HG02943 (cell line): ENCODE measurements at regions not wholly inside any gene's neighbourhood (a gene's known extent, or its start where the extent isn't known, plus 50 kb on each side); places are given as distances from the start of the nearest gene placed in this dataset.
"Not testable (repeated sequence)": the region's sequence is repeated elsewhere in the genome, so short reads cannot be mapped to it uniquely, and the experiment has no call there.

Experiments used
- ATAC-seq: cut with Tn5 transposase; IDR thresholded peaks from one replicate; pipeline ENCODE4 v1.9.1; 2021; ENCODE audit warnings: mild to moderate bottlenecking, low read depth, moderate library complexity; ENCODE audit not compliant: unreplicated experiment

DNA sequence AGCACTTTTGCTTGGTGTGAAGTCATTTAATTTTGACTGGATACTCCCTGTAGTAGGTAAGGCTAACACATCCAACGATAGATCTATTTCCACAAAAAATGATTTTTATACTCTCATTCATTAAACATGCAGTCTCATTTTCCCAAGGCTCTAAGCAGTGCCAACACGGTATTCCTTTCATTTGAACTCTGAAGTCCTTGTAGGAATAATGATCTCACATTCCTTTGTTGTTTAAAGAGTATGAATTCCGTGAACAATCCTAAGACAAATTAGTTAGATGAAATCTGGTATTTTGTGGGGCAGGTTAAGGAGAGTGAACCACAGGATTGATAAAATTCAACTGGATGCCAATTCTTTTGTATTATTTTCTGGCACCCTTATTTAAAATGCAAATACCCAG lies 66.6 kb downstream of the LACC1 start:
- ATAC-seq: no peak

GRCh38 chr13:43947897-43948458 lies 68.3 kb downstream of the LACC1 start:
- ATAC-seq: no peak

DNA sequence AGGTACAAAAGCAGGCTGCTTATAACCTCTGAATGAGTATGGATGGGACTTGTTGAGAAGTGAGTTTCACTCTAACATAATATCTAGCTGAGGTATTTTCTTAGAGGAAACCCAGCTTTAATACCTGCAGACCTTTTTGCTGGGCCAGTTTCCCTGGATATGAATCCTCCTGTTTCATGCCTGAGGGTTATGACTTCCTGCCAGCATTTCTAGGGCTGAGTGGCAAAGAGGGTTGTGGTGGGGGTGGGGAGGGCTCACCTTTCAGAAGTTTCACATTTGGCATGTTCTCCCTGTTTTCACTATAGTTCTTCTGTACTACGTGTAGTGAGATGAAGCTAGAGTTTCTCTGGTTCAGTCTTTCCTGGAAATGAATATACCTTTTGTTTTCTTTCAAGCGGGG lies 73.7 kb downstream of the LACC1 start:
- ATAC-seq: no peak

GRCh38 chr13:43956975-43957374 lies 77.3 kb downstream of the LACC1 start:
- not testable (repeated sequence) for ATAC-seq

DNA sequence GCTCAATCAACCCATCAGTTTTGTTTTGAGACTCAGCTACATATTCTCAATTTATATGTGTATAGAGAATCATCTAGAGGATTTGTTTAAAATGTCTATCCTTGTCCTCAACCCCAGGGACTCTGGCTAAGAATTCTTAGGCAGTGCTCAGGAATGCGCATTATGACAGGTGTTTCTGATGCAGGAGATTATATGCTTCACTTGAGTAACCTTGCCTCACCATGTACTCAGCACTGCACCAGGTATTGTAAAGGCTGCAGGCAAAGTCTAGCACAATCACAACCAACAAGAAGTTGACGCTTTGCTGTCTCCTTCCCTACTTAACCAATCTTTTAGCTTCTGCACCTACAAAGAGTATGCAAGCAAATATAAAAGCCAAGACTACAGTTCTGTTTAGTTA lies 79.6 kb downstream of the LACC1 start:
- ATAC-seq: no peak

DNA sequence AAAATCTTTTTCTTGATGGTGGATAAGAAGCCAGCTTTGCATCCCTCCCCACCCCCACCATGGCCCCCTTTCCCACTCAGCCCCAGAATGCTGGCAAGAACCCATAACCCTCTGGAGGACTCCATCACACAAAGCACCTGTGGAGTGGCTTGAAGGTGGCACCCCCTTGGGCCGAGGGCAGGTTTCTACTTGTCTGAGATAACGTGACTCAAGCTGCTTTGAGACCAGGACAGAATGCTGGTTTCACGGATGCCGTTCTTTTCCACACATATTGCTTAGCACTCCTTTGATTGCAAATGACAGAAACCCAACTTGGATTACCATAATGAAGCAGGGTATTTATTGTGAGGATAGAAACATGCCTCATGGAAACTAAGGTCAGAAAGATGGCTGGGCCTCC lies 82.2 kb downstream of the LACC1 start:
- no peak for ATAC-seq

DNA sequence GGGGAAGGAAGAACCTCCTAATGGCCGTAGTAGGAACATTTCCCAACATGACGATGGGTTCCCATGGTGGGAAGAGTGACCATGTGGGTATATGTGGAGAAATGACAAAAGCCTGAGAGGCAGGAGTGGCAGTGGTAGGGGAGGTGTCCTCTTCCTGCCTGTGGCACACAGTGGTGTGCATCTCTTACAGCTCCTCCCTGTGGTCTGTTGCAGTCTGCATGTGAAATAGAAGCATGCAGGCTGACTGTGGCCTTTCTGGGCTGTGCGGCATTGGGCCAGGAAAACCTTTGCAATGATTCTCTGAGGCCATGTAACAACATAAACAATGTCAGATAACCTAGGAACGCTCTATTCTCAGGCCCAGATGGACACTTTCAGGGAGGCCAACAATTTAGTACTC lies 84.0 kb downstream of the LACC1 start:
- ATAC-seq: no peak

- ATAC-seq: no peak
Measured at GRCh38 chr13:43964698-43965458, 85.2 kb downstream of the LACC1 start.

- no peak for ATAC-seq
Measured at GRCh38 chr13:43965459-43965845, 85.7 kb downstream of the LACC1 start.

DNA sequence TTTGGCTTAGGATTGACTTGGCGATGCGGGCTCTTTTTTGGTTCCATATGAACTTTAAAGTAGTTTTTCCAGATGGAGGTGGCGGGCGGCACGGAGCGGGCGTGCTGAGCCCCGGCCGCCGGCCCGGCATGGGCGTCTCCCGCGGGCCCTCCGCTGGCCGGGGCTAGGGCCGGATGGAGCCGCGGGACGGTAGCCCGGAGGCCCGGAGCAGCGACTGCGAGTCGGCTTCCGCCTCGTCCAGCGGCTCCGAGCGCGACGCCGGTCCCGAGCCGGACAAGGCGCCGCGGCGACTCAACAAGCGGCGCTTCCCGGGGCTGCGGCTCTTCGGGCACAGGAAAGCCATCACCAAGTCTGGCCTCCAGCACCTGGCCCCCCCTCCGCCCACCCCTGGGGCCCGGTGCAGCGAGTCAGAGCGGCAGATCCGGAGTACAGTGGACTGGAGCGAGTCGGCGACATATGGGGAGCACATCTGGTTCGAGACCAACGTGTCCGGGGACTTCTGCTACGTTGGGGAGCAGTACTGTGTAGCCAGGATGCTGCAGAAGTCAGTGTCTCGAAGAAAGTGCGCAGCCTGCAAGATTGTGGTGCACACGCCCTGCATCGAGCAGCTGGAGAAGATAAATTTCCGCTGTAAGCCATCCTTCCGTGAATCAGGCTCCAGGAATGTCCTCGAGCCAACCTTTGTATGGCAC lies 88.7 kb downstream of the LACC1 start:
- not testable (repeated sequence) for ATAC-seq

DNA sequence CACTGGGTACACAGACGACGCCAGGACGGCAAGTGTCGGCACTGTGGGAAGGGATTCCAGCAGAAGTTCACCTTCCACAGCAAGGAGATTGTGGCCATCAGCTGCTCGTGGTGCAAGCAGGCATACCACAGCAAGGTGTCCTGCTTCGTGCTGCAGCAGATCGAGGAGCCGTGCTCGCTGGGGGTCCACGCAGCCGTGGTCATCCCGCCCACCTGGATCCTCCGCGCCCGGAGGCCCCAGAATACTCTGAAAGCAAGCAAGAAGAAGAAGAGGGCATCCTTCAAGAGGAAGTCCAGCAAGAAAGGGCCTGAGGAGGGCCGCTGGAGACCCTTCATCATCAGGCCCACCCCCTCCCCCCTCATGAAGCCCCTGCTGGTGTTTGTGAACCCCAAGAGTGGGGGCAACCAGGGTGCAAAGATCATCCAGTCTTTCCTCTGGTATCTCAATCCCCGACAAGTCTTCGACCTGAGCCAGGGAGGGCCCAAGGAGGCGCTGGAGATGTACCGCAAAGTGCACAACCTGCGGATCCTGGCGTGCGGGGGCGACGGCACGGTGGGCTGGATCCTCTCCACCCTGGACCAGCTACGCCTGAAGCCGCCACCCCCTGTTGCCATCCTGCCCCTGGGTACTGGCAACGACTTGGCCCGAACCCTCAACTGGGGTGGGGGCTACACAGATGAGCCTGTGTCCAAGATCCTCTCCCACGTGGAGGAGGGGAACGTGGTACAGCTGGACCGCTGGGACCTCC lies 89.4 kb downstream of the LACC1 start:
- not testable (repeated sequence) for ATAC-seq

DNA sequence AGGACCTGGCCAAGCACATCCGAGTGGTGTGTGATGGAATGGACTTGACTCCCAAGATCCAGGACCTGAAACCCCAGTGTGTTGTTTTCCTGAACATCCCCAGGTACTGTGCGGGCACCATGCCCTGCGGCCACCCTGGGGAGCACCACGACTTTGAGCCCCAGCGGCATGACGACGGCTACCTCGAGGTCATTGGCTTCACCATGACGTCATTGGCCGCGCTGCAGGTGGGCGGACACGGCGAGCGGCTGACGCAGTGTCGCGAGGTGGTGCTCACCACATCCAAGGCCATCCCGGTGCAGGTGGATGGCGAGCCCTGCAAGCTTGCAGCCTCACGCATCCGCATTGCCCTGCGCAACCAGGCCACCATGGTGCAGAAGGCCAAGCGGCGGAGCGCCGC lies 90.2 kb downstream of the LACC1 start:
- not testable (repeated sequence) for ATAC-seq

DNA sequence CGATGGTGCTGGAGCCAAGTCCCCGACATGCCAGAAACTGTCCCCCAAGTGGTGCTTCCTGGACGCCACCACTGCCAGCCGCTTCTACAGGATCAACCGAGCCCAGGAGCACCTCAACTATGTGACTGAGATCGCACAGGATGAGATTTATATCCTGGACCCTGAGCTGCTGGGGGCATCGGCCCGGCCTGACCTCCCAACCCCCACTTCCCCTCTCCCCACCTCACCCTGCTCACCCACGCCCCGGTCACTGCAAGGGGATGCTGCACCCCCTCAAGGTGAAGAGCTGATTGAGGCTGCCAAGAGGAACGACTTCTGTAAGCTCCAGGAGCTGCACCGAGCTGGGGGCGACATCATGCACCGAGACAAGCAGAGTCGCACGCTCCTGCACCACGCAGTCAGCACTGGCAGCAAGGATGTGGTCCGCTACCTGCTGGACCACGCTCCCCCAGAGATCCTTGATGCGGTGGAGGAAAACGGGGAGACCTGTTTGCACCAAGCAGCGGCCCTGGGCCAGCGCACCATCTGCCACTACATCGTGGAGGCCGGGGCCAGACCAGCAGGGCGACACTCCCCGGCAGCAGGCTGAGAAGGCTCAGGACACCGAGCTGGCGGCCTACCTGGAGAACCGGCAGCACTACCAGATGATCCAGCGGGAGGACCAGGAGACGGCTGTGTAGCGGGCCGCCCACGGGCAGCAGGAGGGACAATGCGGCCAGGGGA lies 91.0 kb downstream of the LACC1 start:
- ATAC-seq: not testable (repeated sequence)

DNA sequence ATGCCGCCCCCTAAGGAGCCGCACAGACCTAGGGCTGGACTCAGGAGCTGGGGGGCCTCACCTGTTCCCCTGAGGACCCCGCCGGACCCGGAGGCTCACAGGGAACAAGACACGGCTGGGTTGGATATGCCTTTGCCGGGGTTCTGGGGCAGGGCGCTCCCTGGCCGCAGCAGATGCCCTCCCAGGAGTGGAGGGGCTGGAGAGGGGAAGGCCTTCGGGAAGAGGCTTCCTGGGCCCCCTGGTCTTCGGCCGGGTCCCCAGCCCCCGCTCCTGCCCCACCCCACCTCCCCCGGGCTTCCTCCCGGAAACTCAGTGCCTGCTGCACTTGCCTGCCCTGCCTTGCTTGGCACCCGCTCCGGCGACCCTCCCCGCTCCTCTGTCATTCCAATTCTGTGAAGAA lies 91.6 kb downstream of the LACC1 start:
- ATAC-seq: not testable (repeated sequence)

- ATAC-seq: no peak
Measured at GRCh38 chr13:43977911-43978310, 98.2 kb downstream of the LACC1 start.

DNA sequence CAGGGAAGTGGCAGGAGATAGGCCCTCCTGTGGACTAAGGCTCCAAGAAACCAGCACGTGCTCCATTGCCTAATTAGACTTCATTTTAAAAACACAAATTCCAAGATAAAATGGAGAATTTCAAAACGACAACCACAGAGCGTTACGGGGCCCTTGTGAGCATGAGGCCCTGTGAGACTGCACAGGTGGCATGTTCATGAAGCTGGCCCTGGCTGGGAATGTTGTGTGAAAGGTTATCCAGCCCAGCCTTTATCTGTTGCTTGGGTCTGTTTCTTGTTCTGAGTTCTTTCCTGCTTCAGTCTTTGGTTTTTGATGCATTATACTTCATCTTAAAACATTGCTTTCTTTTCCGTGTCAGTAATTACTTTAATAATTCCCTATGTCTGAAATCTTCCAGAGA lies 99.0 kb downstream of the LACC1 start:
- no peak for ATAC-seq

DNA sequence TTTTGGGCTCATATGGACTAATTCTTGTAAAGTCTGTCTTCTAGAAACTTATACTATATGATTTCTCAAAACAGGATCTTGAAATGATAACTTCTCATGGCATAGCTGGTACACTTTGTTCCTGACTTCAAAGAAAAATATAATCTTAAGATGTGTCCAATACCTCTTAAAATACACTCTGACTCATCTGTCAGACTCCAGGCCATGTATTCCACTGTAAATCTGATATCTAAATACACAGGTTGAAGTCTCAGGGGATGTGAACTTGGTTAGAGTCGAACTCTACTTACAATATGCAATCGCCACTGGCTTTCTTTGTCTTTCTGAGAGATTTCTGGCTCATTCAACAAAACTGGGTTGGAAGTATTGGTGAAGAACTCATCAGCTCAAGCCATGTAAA lies 99.8 kb downstream of the LACC1 start:
- ATAC-seq: no peak

- ATAC-seq: no peak
Measured at GRCh38 chr13:43980587-43980986, 100.9 kb downstream of the LACC1 start.

- ATAC-seq: no peak
Measured at GRCh38 chr13:43981091-43981490, 101.4 kb downstream of the LACC1 start.

DNA sequence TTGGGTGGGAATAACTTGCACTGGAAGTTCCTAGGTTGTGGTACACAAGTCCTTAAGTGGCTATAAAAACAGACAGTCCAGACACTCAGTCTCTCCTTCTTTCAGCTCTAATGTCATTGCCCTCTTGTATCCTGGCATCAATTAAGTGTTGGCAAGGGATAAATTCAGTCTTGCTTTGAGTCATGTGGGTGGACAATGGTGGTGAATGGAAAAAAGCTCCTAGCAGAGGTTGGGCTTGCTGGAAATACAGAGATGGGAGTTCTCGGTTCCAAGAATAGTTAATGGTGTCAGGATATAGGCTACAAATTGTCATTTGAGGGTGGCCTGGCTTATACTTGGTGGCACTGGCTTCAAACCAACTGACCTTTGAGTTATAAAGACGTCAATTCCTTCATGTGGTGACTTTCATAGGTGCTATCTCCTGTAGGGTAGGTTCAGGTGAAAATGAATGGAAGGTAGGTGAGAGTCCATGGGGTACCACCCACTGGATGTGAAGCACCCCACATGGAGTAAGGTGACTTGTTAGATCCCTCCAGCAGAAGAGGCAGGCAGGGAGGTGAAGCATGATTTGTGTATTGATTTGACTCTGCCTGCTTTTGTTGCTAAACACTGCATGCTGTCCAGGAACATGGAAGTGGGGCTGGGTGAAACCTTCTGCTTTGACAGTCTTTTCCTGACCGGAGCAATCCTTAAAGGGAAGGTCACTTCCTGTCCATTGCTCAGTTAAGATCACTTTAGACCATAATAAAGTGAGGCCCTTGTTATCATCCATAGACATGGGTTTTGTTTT lies 102.0 kb downstream of the LACC1 start:
- no peak for ATAC-seq
